Body of pancreas (tissue), 4 donors: ENCODE measurements at regions not wholly inside any gene's neighbourhood (a gene's known extent, or its start where the extent isn't known, plus 50 kb on each side); places are given as distances from the start of the nearest gene placed in this dataset.
A peak's percentile ranks its signal among the peaks of the same experiment; 100 is the strongest.

ENCODE experiments used
- ATAC-seq: fragments of 150-250 bp; one replicate; pipeline ENCODE4 v1.9.1; 2016
- DNase-seq, 4 donors: peaks; one replicate each; pipeline ENCODE4 v3.0.0-alpha.2; 2019
- H3K27ac ChIP-seq, 4 donors: fragments of 200-600 bp; sonication (generic); 1 replicate in 3 of 4; 2 replicates in 1 of 4; pipeline versions ENCODE4 v1.5.1 to v1.6.1; 2016 to 2019; ENCODE audit warnings: mild to moderate bottlenecking in 1 of 4, mixed read lengths in 1 of 4, moderate library complexity in 1 of 4
- H3K27me3 ChIP-seq, 2 donors: fragments of 200-600 bp; sonication (generic); one replicate each; pipeline ENCODE4 v1.6.0; 2016; ENCODE audit warnings: mild to moderate bottlenecking in 1 of 2
- H3K36me3 ChIP-seq, 2 donors: fragments of 200-600 bp; sonication (generic); replicated peaks in 1 of 2; 2 replicates each; pipeline ENCODE4 v1.5.1; 2016; ENCODE audit warnings: low read depth in 2 of 2; ENCODE audit not compliant: insufficient read depth in 1 of 2
- H3K4me1 ChIP-seq: fragments of 200-600 bp; sonication (generic); one replicate; pipeline ENCODE4 v1.6.0; 2016
- H3K4me3 ChIP-seq, 2 donors: fragments of 200-600 bp; sonication (generic); 1 replicate in 1 of 2; 2 replicates in 1 of 2; pipeline ENCODE4 v1.5.1; 2016 to 2019
- H3K9me3 ChIP-seq, 3 donors: fragments of 200-600 bp; sonication (generic); 1 replicate in 2 of 3; 2 replicates in 1 of 3; pipeline ENCODE4 v1.5.1; 2016
- CTCF ChIP-seq, 7 experiments: fragments of 450-650 bp in 4 of 7; fragments of 200-600 bp in 3 of 7; sonication (generic) in 3 of 7; IDR thresholded peaks; one replicate each; pipeline ENCODE4 v1.5.1; 2016 to 2019; ENCODE audit warnings: antibody characterized with exemption in 7 of 7
- POLR2A ChIP-seq, 3 donors: fragments of 450-650 bp; IDR thresholded peaks; one replicate each; pipeline ENCODE4 v1.6.1; 2016; ENCODE audit warnings: antibody characterized with exemption in 3 of 3, mild to moderate bottlenecking in 2 of 3
- WGBS, 2 donors: methylation state at CpG; one replicate each; pipeline ENCODE4 v1.1.5; 2017; 5-methylcytosine and 5-hydroxymethylcytosine counted together
- intact Hi-C: fragments of 100-400 bp; cut with DNase I; formaldehyde crosslinking; loops from one replicate; pipeline ENCODE4 v1.15.1; 2023

- intact Hi-C loops = loop anchor here (10.0 kb wide), 1 partner anchor 150 kb away; no protein-coding TSS in a partner anchor
- Histone ChIP-seq H3K4me3 (no peak overlapping the region), H3K36me3 (no peaks in the 10 kb centered on the region), H3K9me3 (no peaks in the 10 kb centered on the region), H3K4me1 (peaks cover 17% of the 10 kb centered on the region), H3K27ac (no peak overlapping the region), H3K27me3 (no peaks in the 10 kb centered on the region)
- ATAC-seq (no peak), DNase-seq (no peak)
- 63 to 66% methylated on average over 2 of the region's 2 CpGs for WGBS, 2 donors
- no peak for TF ChIP-seq POLR2A (IDR thresholded peaks at IDR 0.05)
- TF ChIP-seq CTCF (IDR thresholded peaks at IDR 0.05) = no peak
These were observed 55.0 kb upstream of the DTNA start for GRCh38 chr18:34655131-34655530.

- WGBS, 2 donors = 77% methylated on average over 4 of the region's 4 CpGs
- Histone ChIP-seq H3K27ac (no peak overlapping the region), H3K4me1 (peaks cover 24% of the 10 kb centered on the region), H3K9me3 (no peaks in the 10 kb centered on the region), H3K27me3 (no peaks in the 10 kb centered on the region), H3K36me3 (no peaks in the 10 kb centered on the region), H3K4me3 (no peak overlapping the region)
- intact Hi-C loops = loop anchor here (10.0 kb wide), 1 partner anchor 153 kb away; no protein-coding TSS in a partner anchor
- DNase-seq = no peak
- TF ChIP-seq POLR2A (IDR thresholded peaks at IDR 0.05) (no peak), CTCF (IDR thresholded peaks at IDR 0.05) (no peak)
- no peak for ATAC-seq
These were observed 52.1 kb upstream of the DTNA start for GRCh38 chr18:34657860-34658500.

GRCh38 chr18:34659579-34660517 lies 50.2 kb upstream of the DTNA start:
- no peaks in the 10 kb centered on the region for H3K9me3 ChIP-seq
- peak overlapping the region in 3 of 4 donors; percentile 35 to 70 (median 56) for H3K27ac ChIP-seq
- H3K27me3 ChIP-seq = no peaks in the 10 kb centered on the region
- WGBS, 2 donors = 17 to 24% methylated on average over 8 of the region's 8 CpGs
- H3K4me1 ChIP-seq = peaks cover 24% of the 10 kb centered on the region
- H3K36me3 ChIP-seq = no peaks in the 10 kb centered on the region
- no peak overlapping the region for H3K4me3 ChIP-seq
- DNase-seq (peak; percentile 87 to 93 (median 90)), ATAC-seq (peak; percentile 99)
- TF ChIP-seq POLR2A (IDR thresholded peaks at IDR 0.05) (no peak), CTCF (IDR thresholded peaks at IDR 0.05) (no peak)
- intact Hi-C loops = loop anchor here (10.0 kb wide), 1 partner anchor 155 kb away; no protein-coding TSS in a partner anchor
